ENCODE measurements at regions not wholly inside any gene's neighbourhood (a gene's known extent, or its start where the extent isn't known, plus 50 kb on each side); places are given as distances from the start of the nearest gene placed in this dataset.

GRCh38 chr4:81326581-81326980, 111.6 kb upstream of the PRKG2 start:
- TF ChIP-seq CTCF (IDR thresholded peaks at IDR 0.05), result no peak
- TF ChIP-seq POLR2A (IDR thresholded peaks at IDR 0.05), result no peak

All from right lobe of liver (tissue), 4 donors.